Gastroesophageal sphincter (tissue), 4 donors: ENCODE measurements at regions not wholly inside any gene's neighbourhood (a gene's known extent, or its start where the extent isn't known, plus 50 kb on each side); places are given as distances from the start of the nearest gene placed in this dataset.

Source experiments
- ATAC-seq: fragments of 150-250 bp; one replicate; pipeline ENCODE4 v1.9.1; 2016; ENCODE audit warnings: mild to moderate bottlenecking, moderate library complexity
- H3K27ac ChIP-seq, 4 donors: fragments of 200-600 bp; sonication (generic) in 3 of 4; 1 replicate in 3 of 4; 2 replicates in 1 of 4; pipeline ENCODE4 v1.5.1; 2016 to 2019
- H3K27me3 ChIP-seq: fragments of 200-600 bp; sonication (generic); one replicate; pipeline ENCODE4 v1.5.1; 2019
- H3K36me3 ChIP-seq, 2 donors: fragments of 200-600 bp; sonication (generic); one replicate each; pipeline ENCODE4 v1.5.1; 2019; ENCODE audit warnings: control low read depth in 1 of 2
- H3K4me1 ChIP-seq, 3 donors: fragments of 200-600 bp; sonication (generic); 1 replicate in 2 of 3; 2 replicates in 1 of 3; pipeline ENCODE4 v1.5.1; 2016 to 2019; ENCODE audit warnings: control low read depth in 2 of 3
- H3K4me3 ChIP-seq, 2 donors: fragments of 200-600 bp; sonication (generic); one replicate each; pipeline ENCODE4 v1.5.1; 2019; ENCODE audit warnings: mild to moderate bottlenecking in 1 of 2, moderate library complexity in 1 of 2
- H3K9me3 ChIP-seq, 3 donors: fragments of 200-600 bp; sonication (generic); one replicate each; pipeline ENCODE4 v1.5.1; 2017 to 2019; ENCODE audit warnings: control low read depth in 2 of 3
- CTCF ChIP-seq, 4 experiments: fragments of 200-600 bp in 2 of 4; fragments of 450-650 bp in 2 of 4; sonication (generic) in 1 of 4; IDR thresholded peaks; one replicate each; pipeline ENCODE4 v1.5.1; 2017 to 2019; ENCODE audit warnings: antibody characterized with exemption in 4 of 4, mild to moderate bottlenecking in 2 of 4, moderate library complexity in 2 of 4
- EP300 ChIP-seq: sonication (generic); formaldehyde crosslinking; IDR thresholded peaks from one replicate; pipeline ENCODE4 v1.6.1; 2017; ENCODE audit warnings: antibody characterized with exemption, mild to moderate bottlenecking
- POLR2A ChIP-seq, 2 donors: fragments of 450-650 bp; IDR thresholded peaks; one replicate each; pipeline ENCODE4 v1.6.1; 2017; ENCODE audit warnings: antibody characterized with exemption in 2 of 2, mild to moderate bottlenecking in 2 of 2, moderate library complexity in 1 of 2
- POLR2AphosphoS5 ChIP-seq: sonication (generic); formaldehyde crosslinking; IDR thresholded peaks from one replicate; pipeline ENCODE4 v1.6.1; 2017; ENCODE audit warnings: antibody characterized with exemption
- WGBS, 2 donors: methylation state at CpG; one replicate each; pipeline ENCODE4 v1.1.5; 2018; ENCODE audit warnings: low coverage in 1 of 2; 5-methylcytosine and 5-hydroxymethylcytosine counted together

DNA sequence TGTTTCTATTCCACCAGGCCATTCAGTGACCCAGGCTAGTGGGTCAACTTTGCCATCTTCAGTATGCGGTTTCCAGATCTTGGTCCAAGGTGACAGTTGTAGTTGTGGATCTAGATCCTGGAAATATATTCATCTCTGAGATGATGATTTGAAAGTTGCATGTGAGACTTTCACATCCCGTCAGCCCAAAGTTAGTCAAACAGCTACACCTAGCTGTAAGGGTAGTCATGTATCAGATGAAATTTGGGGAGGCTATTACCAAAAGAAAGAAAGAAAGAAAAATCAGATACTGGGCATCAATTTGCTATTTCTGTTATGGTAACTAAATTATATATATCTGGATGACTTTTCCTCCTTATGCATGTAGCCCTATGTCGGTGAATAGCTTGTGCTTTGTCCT lies 259.4 kb upstream of the ARX start:
- no peak overlapping the region for H3K27ac ChIP-seq
- H3K27me3 ChIP-seq = no peaks in the 10 kb centered on the region
- no peak for ATAC-seq
- 61 to 83% methylated on average over 1 to 3 of the region's 3 CpGs for WGBS, 2 donors
- no peaks in the 10 kb centered on the region for H3K9me3 ChIP-seq
- H3K36me3 ChIP-seq = no peaks in the 10 kb centered on the region
- TF ChIP-seq CTCF (IDR thresholded peaks at IDR 0.05) = no peak
- no peak for TF ChIP-seq EP300
- TF ChIP-seq POLR2AphosphoS5 = no peak
- no peaks in the 10 kb centered on the region for H3K4me1 ChIP-seq
- no peak overlapping the region for H3K4me3 ChIP-seq

DNA sequence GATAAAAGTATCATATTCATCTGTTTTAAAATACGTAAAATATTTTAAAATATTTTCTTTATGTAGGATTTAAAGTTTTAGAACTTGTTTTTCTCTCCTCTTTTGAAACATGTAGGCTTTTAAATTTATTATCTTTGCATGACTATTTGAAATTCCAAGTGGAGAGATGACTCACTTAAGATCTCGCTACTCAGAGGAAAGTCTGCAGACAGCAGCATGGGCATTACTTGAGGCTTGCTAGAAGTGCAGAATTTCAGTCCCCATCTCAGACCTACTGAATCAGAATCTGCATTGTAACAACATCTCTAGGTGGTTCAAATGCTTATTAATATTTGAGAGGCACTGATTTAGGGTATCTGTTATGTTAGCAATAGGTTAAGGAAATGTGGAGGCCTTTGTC lies 225.7 kb upstream of the ARX start:
- no peak for ATAC-seq
- H3K4me3 ChIP-seq = no peak overlapping the region
- H3K36me3 ChIP-seq = no peaks in the 10 kb centered on the region
- 58 to 71% methylated on average over 2 of the region's 2 CpGs for WGBS, 2 donors
- no peaks in the 10 kb centered on the region for H3K9me3 ChIP-seq
- no peak overlapping the region for H3K27ac ChIP-seq
- TF ChIP-seq POLR2A (IDR thresholded peaks at IDR 0.05) = no peak
- no peak for TF ChIP-seq CTCF (IDR thresholded peaks at IDR 0.05)
- H3K27me3 ChIP-seq = no peaks in the 10 kb centered on the region
- no peaks in the 10 kb centered on the region for H3K4me1 ChIP-seq

DNA sequence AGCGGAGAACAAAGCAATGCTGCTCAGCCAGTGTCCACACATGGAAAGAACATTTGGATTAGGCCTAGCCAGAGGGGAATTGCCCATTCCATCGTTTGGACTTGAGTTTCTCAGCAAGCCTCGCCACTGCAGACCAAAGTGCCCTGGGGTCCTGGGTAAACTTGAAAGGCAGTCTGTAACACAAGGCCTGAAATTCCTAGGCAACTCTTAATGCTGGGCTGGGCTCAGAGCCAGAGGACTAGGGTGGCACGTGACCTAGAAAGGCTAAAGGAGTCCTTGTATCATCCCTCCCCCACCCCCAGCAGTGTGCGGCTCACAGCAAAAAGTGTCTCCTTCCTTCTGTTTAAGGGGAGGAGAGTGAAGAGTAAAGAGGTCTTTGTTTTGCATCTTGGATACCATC lies 210.4 kb upstream of the ARX start:
- ATAC-seq = no peak
- Histone ChIP-seq H3K36me3 (no peaks in the 10 kb centered on the region), H3K27me3 (no peaks in the 10 kb centered on the region), H3K4me1 (no peaks in the 10 kb centered on the region), H3K4me3 (no peak overlapping the region), H3K27ac (no peak overlapping the region), H3K9me3 (no peaks in the 10 kb centered on the region)
- no peak for TF ChIP-seq POLR2A (IDR thresholded peaks at IDR 0.05)
- no peak for TF ChIP-seq EP300
- no peak for TF ChIP-seq POLR2AphosphoS5
- TF ChIP-seq CTCF (IDR thresholded peaks at IDR 0.05) = no peak
- 54 to 80% methylated on average over 1 to 4 of the region's 5 CpGs for WGBS, 2 donors

GRCh38 chrX:25219480-25219879 lies 203.7 kb upstream of the ARX start:
- Histone ChIP-seq H3K27ac (no peak overlapping the region), H3K36me3 (no peaks in the 10 kb centered on the region), H3K4me3 (no peak overlapping the region), H3K9me3 (no peaks in the 10 kb centered on the region), H3K4me1 (no peaks in the 10 kb centered on the region), H3K27me3 (no peaks in the 10 kb centered on the region)
- no peak for TF ChIP-seq POLR2A (IDR thresholded peaks at IDR 0.05)
- TF ChIP-seq EP300 = no peak
- TF ChIP-seq POLR2AphosphoS5 = no peak
- no peak for TF ChIP-seq CTCF (IDR thresholded peaks at IDR 0.05)
- ATAC-seq = no peak

- H3K4me1 ChIP-seq = no peaks in the 10 kb centered on the region
- no peak for TF ChIP-seq POLR2AphosphoS5
- no peak for TF ChIP-seq POLR2A (IDR thresholded peaks at IDR 0.05)
- no peak for ATAC-seq
Observed at GRCh38 chrX:25213611-25214010, 197.8 kb upstream of the ARX start.

More at GRCh38 chrX:25213611-25214010, 197.8 kb upstream of the ARX start:
- no peak overlapping the region for H3K4me3 ChIP-seq
- no peaks in the 10 kb centered on the region for H3K27me3 ChIP-seq
- no peaks in the 10 kb centered on the region for H3K36me3 ChIP-seq
- no peaks in the 10 kb centered on the region for H3K9me3 ChIP-seq
- no peak overlapping the region for H3K27ac ChIP-seq
